ENCODE measurements at regions not wholly inside any gene's neighbourhood (a gene's known extent, or its start where the extent isn't known, plus 50 kb on each side); places are given as distances from the start of the nearest gene placed in this dataset.
A peak's percentile ranks its signal among the peaks of the same experiment; 100 is the strongest.

GRCh38 chr3:107894998-107895397 lies 195.8 kb downstream of the CD47 start:
- no peak for DNase-seq

DNA sequence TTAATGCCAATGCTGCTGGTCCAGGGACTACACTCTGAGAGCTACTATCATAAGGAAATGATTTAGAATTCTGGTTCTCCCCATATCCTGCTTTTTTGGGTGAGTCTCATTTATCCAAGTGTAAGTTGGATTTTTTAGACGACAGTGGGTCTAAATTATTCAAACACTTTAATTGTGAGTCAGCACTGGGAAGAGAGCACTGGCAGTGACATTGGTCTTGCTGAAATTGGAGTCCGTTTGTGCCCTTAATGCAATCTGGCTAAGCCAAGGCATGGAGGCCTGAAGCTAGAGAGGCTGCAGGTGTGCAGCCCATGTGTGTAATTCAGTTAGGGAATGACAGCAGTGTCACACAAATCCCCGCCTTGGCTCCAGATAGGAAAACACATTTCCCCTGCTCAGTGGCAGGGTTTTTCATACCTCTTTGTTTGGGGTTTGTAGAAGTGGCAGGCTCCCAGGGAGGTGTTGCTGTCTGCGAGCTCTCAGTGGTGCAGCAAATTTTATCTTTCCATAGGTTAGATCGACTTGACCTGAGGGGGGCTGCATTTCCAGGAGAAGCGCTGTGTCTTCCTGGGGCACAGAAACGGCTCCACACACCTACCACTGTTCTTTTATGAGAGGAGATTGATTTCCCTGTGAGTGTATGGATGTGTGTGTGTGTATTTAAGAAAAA lies 197.7 kb downstream of the CD47 start:
- DNase-seq = no peak

- DNase-seq = peak; percentile 10
These were observed 205.9 kb downstream of the CD47 start for GRCh38 chr3:107884719-107885460.

- DNase-seq = no peak
These were observed 206.8 kb downstream of the CD47 start for GRCh38 chr3:107884028-107884427.

DNA sequence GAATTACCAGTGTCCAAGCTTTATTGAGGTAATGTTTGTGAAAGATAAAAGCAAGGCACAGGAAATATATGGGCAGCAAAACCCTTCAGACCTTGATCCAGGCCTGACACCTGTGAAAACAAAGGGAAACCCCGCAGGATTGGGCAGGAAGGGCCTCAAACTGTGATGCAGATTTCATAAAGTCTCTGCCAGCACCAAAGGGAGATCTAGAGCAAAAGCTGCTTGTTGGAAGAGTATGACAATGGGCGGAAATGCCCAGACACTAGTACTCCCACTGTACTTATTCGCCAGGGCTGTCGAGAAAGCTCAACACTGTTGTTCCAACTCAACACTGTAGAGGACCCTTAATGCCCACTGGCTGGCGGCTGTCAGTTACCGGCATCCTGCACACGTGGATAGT lies 207.9 kb downstream of the CD47 start:
- DNase-seq = peak; percentile 76

DNA sequence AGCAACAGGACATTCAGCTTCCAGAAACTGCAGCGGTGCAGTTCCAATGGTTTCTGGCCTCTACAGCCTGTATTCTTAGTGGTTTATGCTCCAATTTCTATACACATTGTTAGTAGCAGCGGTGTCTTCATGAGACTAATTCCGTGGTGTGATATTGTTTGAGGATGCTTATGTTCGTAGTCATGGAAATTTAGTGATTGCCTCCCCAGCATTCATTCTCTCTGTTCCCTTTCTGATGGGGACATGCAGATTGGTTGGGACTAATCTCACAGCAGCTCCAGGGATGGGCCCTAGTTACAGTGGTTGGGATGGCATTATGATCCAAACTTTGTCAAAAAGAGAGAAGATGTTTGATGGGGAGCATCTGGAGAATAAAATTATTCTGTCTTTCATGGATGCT lies 208.6 kb downstream of the CD47 start:
- peak; percentile 32 for DNase-seq

DNA sequence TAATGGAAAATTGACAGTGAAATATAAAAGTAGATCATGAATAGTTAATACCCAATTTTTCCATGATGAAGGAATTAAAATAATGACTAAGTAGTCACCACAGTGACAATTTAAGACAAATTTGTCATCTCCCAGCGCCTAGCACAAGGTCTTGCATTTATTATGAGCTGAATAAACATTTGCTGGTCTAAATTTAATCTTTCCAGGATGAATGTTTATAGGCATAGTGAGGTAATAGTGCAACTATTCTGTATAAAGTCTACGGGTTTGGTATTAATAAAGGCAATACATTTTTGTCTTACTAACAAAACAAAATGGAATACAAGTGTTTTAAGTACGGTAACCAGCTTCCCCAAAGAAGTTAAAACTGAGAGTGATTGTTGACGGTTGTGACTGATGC lies 209.3 kb downstream of the CD47 start:
- DNase-seq = no peak

DNA sequence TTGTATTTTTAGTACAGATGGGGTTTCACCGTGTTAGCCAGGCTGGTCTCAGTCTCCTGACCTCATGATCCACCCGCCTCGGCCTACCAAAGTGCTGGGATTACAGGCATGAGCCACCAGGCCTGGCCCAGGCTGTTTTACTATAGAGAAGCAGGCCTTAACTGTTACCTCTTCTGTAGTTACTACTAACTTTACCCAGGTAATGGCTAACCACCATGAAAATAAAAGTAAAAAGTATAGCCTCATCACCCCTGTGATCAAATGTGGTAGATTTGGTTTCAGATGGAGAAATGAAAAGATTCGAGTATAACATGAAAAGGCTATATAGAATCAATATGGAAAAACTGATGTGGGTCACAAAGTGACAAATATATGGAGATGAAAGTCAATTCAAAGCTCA lies 210.1 kb downstream of the CD47 start:
- no peak for DNase-seq

GRCh38 chr3:107877936-107878335 lies 212.9 kb downstream of the CD47 start:
- DNase-seq = no peak

DNA sequence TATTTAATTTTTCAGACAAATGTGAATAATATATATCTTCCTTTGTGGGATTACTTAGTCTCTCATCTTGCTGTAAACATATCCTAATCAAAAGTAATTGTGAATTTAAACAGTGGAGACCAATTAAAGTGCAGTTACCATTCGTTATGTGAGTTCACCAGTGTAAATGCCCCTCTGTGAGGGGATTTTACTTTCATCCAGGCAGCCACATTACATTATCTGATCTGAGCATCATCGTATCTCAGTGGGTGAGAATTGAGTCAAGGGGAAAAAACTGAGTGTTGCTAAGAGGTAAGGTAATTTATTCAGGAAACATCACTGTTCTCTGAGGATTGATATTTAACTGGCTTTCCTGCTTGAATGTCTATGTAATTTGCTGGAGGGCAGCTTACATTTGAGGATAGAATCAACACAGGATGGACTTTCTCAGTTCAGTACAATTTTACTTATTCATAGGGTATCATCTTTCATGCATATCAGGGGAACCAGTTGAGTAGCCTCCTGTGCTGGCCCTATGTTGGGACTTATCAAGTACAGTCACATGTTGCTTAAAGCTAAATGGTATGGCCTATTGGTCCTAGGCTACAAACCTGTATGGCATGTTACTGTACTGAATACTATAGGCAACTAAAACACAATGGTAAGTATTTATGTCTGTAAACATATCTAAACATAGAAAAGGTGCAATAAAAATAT lies 219.7 kb downstream of the CD47 start:
- no peak for DNase-seq

DNA sequence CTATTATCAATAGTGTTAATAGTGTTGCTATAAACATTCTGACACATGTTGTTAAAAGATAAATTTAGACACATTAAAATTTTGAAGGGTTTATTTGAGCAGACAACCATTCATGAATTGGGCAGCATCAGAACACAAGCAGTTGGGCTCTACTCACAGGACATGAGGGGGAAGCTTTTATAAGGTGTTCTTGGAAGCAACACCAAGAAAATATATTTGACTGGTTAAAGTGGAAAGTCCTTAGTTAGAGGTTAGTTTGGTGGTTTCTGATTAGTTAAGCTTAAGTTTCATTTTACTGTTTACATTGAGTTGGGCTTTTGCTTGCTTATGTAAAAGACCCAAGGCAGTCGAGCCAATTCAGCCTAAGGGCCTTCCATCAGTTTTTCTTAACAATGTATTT lies 220.7 kb downstream of the CD47 start:
- DNase-seq = no peak

DNA sequence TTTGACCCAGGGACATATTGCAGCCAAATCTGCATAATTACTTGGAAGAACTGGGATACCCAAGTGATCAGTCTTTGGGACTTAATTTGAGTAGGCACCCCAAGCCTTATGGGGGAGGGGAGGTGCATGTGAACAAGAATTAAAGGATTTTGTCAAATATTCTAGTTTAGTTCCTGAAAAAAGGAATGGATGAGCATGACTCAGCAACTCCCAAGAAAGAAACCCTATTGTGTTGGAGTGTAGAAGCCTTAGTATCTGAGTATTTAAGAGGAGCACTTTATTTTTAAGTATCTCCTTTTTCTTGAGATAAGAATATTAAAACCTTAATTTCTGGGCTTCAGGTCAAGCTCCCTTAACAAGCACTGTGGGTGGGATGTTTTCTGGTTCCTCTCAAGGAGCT lies 222.4 kb downstream of the CD47 start:
- DNase-seq = no peak

GRCh38 chr3:107861904-107862303 lies 228.9 kb downstream of the CD47 start:
- no peak for DNase-seq

DNA sequence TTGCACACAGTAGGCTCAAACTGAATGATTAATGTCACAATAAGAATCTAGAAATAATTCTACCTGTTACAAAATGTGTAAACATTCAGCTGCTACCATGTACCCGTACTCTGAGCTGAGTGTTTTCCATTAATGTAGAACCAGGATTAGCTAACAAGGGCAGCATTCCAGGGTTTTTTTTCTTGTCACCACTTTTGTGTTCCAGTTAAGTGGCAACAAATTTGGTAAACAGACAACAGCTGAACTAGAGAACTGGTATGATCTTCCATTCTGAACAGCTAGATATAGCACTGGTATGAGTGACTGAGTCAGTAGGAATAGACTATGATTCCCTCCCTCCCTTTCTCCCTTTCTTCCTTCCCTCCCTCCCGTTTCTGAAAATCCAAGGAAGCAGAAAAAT lies 229.4 kb downstream of the CD47 start:
- no peak for DNase-seq

All from dermis blood vessel endothelial cell (primary cell).